C4-2B (cell line): ENCODE measurements at regions not wholly inside any gene's neighbourhood (a gene's known extent, or its start where the extent isn't known, plus 50 kb on each side); places are given as distances from the start of the nearest gene placed in this dataset.

ENCODE experiments used
- CTCF ChIP-seq: fragments of 450-650 bp; conservative IDR thresholded peaks from 2 replicates; pipeline ENCODE4 v1.5.1; 2017; ENCODE audit warnings: mild to moderate bottlenecking
- ZFX ChIP-seq: fragments of 450-650 bp; IDR thresholded peaks from 2 replicates; pipeline ENCODE4 v1.6.1; 2017

- TF ChIP-seq CTCF, result no peak
- TF ChIP-seq ZFX, result no peak
These were observed 260.1 kb downstream of the PRELID2 start for GRCh38 chr5:145574889-145575573.
